WTC11 (cell line): ENCODE measurements at regions not wholly inside any gene's neighbourhood (a gene's known extent, or its start where the extent isn't known, plus 50 kb on each side); places are given as distances from the start of the nearest gene placed in this dataset.

Experiments
- ATF3 ChIP-seq: sonication (generic); formaldehyde crosslinking; conservative IDR thresholded peaks from 2 replicates; pipeline ENCODE4 v1.8.1; 2022; ENCODE audit warnings: mild to moderate bottlenecking, missing genetic modification reagents
- CTCF ChIP-seq: fragments of 200-600 bp; IDR thresholded peaks from 2 replicates; pipeline ENCODE4 v1.8.0; 2022; ENCODE audit warnings: antibody characterized with exemption
- E2F4 ChIP-seq: sonication (generic); formaldehyde crosslinking; IDR thresholded peaks from 2 replicates; pipeline ENCODE4 v1.8.1; 2022; ENCODE audit warnings: low read depth, mild to moderate bottlenecking, moderate library complexity, missing genetic modification reagents, borderline replicate concordance
- HMGA2 ChIP-seq: fragments of 250-450 bp; sonication (Bioruptor Pico); IDR thresholded peaks from 2 replicates; pipeline ENCODE4 v1.4.0; 2021; ENCODE audit warnings: mild to moderate bottlenecking, moderate library complexity
- MXD4 ChIP-seq: fragments of 250-450 bp; sonication (Bioruptor Pico); IDR thresholded peaks from 2 replicates; pipeline ENCODE4 v1.8.0; 2021; ENCODE audit warnings: mild to moderate bottlenecking, moderate library complexity, borderline replicate concordance
- SP1 ChIP-seq: sonication (generic); formaldehyde crosslinking; conservative IDR thresholded peaks from 2 replicates; pipeline ENCODE4 v1.8.1; 2022; ENCODE audit warnings: missing genetic modification reagents
- TEAD1 ChIP-seq: sonication (generic); formaldehyde crosslinking; IDR thresholded peaks from 2 replicates; pipeline ENCODE4 v1.8.0; 2022; ENCODE audit warnings: mild to moderate bottlenecking, missing genetic modification reagents
- TEAD4 ChIP-seq: sonication (generic); formaldehyde crosslinking; IDR thresholded peaks from 2 replicates; pipeline ENCODE4 v1.8.0; 2022; ENCODE audit warnings: mild to moderate bottlenecking, missing genetic modification reagents

GRCh38 chr6:139446768-139447655, 72.6 kb upstream of the CITED2 start:
- no peak for TF ChIP-seq E2F4 (CRISPR knock-in tag)
- no peak for TF ChIP-seq CTCF
- no peak for TF ChIP-seq ATF3 (CRISPR knock-in tag)
- no peak for TF ChIP-seq SP1 (CRISPR knock-in tag)
- no peak for TF ChIP-seq MXD4 (CRISPR knock-in tag)
- no peak for TF ChIP-seq HMGA2 (CRISPR knock-in tag)
- TF ChIP-seq TEAD1 (CRISPR knock-in tag), result no peak
- no peak for TF ChIP-seq TEAD4 (CRISPR knock-in tag)
